C4-2B (cell line): ENCODE measurements at regions not wholly inside any gene's neighbourhood (a gene's known extent, or its start where the extent isn't known, plus 50 kb on each side); places are given as distances from the start of the nearest gene placed in this dataset.

Source experiments
- CTCF ChIP-seq: fragments of 450-650 bp; conservative IDR thresholded peaks from 2 replicates; pipeline ENCODE4 v1.5.1; 2017; ENCODE audit warnings: mild to moderate bottlenecking
- ZFX ChIP-seq: fragments of 450-650 bp; IDR thresholded peaks from 2 replicates; pipeline ENCODE4 v1.6.1; 2017

GRCh38 chr1:5390504-5390903, 601.7 kb downstream of the NPHP4 start:
- TF ChIP-seq CTCF, result no peak
- no peak for TF ChIP-seq ZFX
